DMS 273 (cell line): ENCODE measurements at regions not wholly inside any gene's neighbourhood (a gene's known extent, or its start where the extent isn't known, plus 50 kb on each side); places are given as distances from the start of the nearest gene placed in this dataset.

Source experiments
- DNase-seq: peaks from one replicate; lab custom pipeline; 2025; ENCODE audit not compliant: unreplicated experiment; lab: John Stamatoyannopoulos, UW

GRCh38 chr2:23286031-23286757 is 98.8 kb upstream of the KLHL29 start:
- no peak for DNase-seq

- DNase-seq, result peak; percentile 4
These were observed 97.9 kb upstream of the KLHL29 start for GRCh38 chr2:23286758-23287704.

- no peak for DNase-seq
These were observed 95.3 kb upstream of the KLHL29 start for GRCh38 chr2:23289671-23290070.

GRCh38 chr2:23291239-23291638 is 93.7 kb upstream of the KLHL29 start:
- DNase-seq, result no peak

GRCh38 chr2:23292024-23292423 is 93.0 kb upstream of the KLHL29 start:
- DNase-seq, result peak; percentile 7

GRCh38 chr2:23293063-23293462 is 91.9 kb upstream of the KLHL29 start:
- DNase-seq, result no peak

GRCh38 chr2:23293731-23294130 is 91.2 kb upstream of the KLHL29 start:
- no peak for DNase-seq

GRCh38 chr2:23294238-23294637 is 90.7 kb upstream of the KLHL29 start:
- peak; percentile 6 for DNase-seq

GRCh38 chr2:23296691-23297090 is 88.3 kb upstream of the KLHL29 start:
- DNase-seq, result no peak

GRCh38 chr2:23297112-23297511 is 87.9 kb upstream of the KLHL29 start:
- DNase-seq, result no peak

GRCh38 chr2:23298551-23298950 is 86.4 kb upstream of the KLHL29 start:
- no peak for DNase-seq

- DNase-seq, result no peak
These were observed 85.3 kb upstream of the KLHL29 start for GRCh38 chr2:23299476-23300195.

GRCh38 chr2:23301136-23301535 is 83.8 kb upstream of the KLHL29 start:
- no peak for DNase-seq

GRCh38 chr2:23302591-23302990 is 82.4 kb upstream of the KLHL29 start:
- DNase-seq, result no peak

- no peak for DNase-seq
These were observed 78.6 kb upstream of the KLHL29 start for GRCh38 chr2:23306401-23306800.

- DNase-seq, result no peak
These were observed 73.8 kb upstream of the KLHL29 start for GRCh38 chr2:23311186-23311585.

GRCh38 chr2:23312996-23313606 is 71.9 kb upstream of the KLHL29 start:
- peak; percentile 62 for DNase-seq

GRCh38 chr2:23314687-23315086 is 70.3 kb upstream of the KLHL29 start:
- DNase-seq, result no peak

GRCh38 chr2:23320058-23320457 is 64.9 kb upstream of the KLHL29 start:
- no peak for DNase-seq

- no peak for DNase-seq
These were observed 63.2 kb upstream of the KLHL29 start for GRCh38 chr2:23321751-23322150.

GRCh38 chr2:23322567-23323197 is 62.3 kb upstream of the KLHL29 start:
- no peak for DNase-seq
